ENCODE measurements at regions not wholly inside any gene's neighbourhood (a gene's known extent, or its start where the extent isn't known, plus 50 kb on each side); places are given as distances from the start of the nearest gene placed in this dataset.

- H3K4me3 ChIP-seq (ENCODE audit: low read depth, low read length) = no peak overlapping the region
- DNase-seq (ENCODE audit: low read depth) = peak; percentile 21
- TF ChIP-seq CTCF (IDR thresholded peaks at IDR 0.05; ENCODE audit: insufficient read depth, low read depth, low read length) = no peak
Measured at GRCh38 chr5:110321117-110321516, 405.4 kb downstream of the TMEM232 start.

GRCh38 chr5:110323357-110323756 is 403.1 kb downstream of the TMEM232 start:
- H3K4me3 ChIP-seq (ENCODE audit: low read depth, low read length) = no peak overlapping the region
- DNase-seq (ENCODE audit: low read depth) = no peak
- no peak for TF ChIP-seq CTCF (IDR thresholded peaks at IDR 0.05; ENCODE audit: insufficient read depth, low read depth, low read length)

- no peak for DNase-seq (ENCODE audit: low read depth)
- no peak for TF ChIP-seq CTCF (IDR thresholded peaks at IDR 0.05; ENCODE audit: insufficient read depth, low read depth, low read length)
Measured at GRCh38 chr5:110323832-110324231, 402.6 kb downstream of the TMEM232 start.

GRCh38 chr5:110324876-110325275 is 401.6 kb downstream of the TMEM232 start:
- H3K4me3 ChIP-seq (ENCODE audit: low read depth, low read length) = no peak overlapping the region
- no peak for TF ChIP-seq CTCF (IDR thresholded peaks at IDR 0.05; ENCODE audit: insufficient read depth, low read depth, low read length)
- no peak for DNase-seq (ENCODE audit: low read depth)

More at GRCh38 chr5:110323832-110324231, 402.6 kb downstream of the TMEM232 start:
- no peak overlapping the region for H3K4me3 ChIP-seq (ENCODE audit: low read depth, low read length)

- TF ChIP-seq CTCF (IDR thresholded peaks at IDR 0.05; ENCODE audit: insufficient read depth, low read depth, low read length) = no peak
- no peak for DNase-seq (ENCODE audit: low read depth)
- no peak overlapping the region for H3K4me3 ChIP-seq (ENCODE audit: low read depth, low read length)
Measured at GRCh38 chr5:110329955-110330525, 396.4 kb downstream of the TMEM232 start.

GRCh38 chr5:110333384-110333783 is 393.1 kb downstream of the TMEM232 start:
- peak; percentile 19 for TF ChIP-seq CTCF (IDR thresholded peaks at IDR 0.05; ENCODE audit: insufficient read depth, low read depth, low read length)
- no peak for DNase-seq (ENCODE audit: low read depth)
- no peak overlapping the region for H3K4me3 ChIP-seq (ENCODE audit: low read depth, low read length)

Data from fibroblast of villous mesenchyme (primary cell).